ENCODE measurements at regions not wholly inside any gene's neighbourhood (a gene's known extent, or its start where the extent isn't known, plus 50 kb on each side); places are given as distances from the start of the nearest gene placed in this dataset.

GRCh38 chr13:57507752-57508463 lies 123.6 kb upstream of the PCDH17 start:
- no peak for TF ChIP-seq CTCF (IDR thresholded peaks at IDR 0.05 in 8 of 11, conservative IDR thresholded peaks at IDR 0.05 in 3 of 11)
- TF ChIP-seq POLR2AphosphoS5 (IDR thresholded peaks at IDR 0.05), result no peak

Measured in spleen (tissue), 7 donors.